PFSK-1 (cell line): ENCODE measurements at regions not wholly inside any gene's neighbourhood (a gene's known extent, or its start where the extent isn't known, plus 50 kb on each side); places are given as distances from the start of the nearest gene placed in this dataset.

Experiments
- POLR2AphosphoS5 ChIP-seq: IDR thresholded peaks from 2 replicates; pipeline ENCODE4 v1.6.1; 2012; ENCODE audit warnings: low read depth, mild to moderate bottlenecking, control low read depth, low read length, moderate library complexity
- SIN3A ChIP-seq: IDR thresholded peaks from 2 replicates; pipeline ENCODE4 v1.6.1; 2012; ENCODE audit warnings: mild to moderate bottlenecking, low read length, moderate library complexity, borderline replicate concordance; ENCODE audit not compliant: insufficient read depth
- TAF1 ChIP-seq: IDR thresholded peaks from 2 replicates; pipeline ENCODE4 v1.6.1; 2012; ENCODE audit warnings: low read length, control low read depth, borderline replicate concordance; ENCODE audit not compliant: insufficient read depth
- TF ChIP-seq, protein P1 (sequence below), 2 experiments: IDR thresholded peaks; 2 replicates each; pipeline versions ENCODE4 v1.6.1 to v1.8.0; 2011 to 2012; ENCODE audit warnings: low read depth in 2 of 2, low read length in 2 of 2, control low read depth in 1 of 2, inconsistent platforms in 1 of 2, mild to moderate bottlenecking in 1 of 2, moderate library complexity in 1 of 2; ENCODE audit not compliant: insufficient read depth in 1 of 2

DNA sequence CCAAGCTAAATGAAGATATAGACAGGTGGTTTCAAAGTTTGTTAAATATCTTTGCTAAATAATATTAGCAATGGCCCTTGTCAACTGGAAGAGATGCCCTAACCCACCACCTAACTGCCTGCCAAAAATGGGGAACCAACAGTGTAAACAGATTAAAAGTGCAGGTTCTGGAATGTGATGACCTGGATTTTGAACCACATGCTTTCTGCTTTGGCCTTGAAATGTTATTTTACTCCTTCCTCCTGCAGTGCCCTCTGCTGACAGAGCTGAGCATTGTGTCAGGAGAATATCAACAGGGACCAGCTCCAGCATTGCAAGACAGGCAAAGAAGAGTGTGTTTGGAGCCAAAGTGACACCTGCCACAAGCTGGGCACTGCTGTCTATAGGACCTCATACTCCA lies 226.6 kb downstream of the MYLK4 start:
- TF ChIP-seq SIN3A, result no peak
- TF ChIP-seq POLR2AphosphoS5, result no peak
- TF ChIP-seq TAF1, result no peak
- TF ChIP-seq, protein P1, sequence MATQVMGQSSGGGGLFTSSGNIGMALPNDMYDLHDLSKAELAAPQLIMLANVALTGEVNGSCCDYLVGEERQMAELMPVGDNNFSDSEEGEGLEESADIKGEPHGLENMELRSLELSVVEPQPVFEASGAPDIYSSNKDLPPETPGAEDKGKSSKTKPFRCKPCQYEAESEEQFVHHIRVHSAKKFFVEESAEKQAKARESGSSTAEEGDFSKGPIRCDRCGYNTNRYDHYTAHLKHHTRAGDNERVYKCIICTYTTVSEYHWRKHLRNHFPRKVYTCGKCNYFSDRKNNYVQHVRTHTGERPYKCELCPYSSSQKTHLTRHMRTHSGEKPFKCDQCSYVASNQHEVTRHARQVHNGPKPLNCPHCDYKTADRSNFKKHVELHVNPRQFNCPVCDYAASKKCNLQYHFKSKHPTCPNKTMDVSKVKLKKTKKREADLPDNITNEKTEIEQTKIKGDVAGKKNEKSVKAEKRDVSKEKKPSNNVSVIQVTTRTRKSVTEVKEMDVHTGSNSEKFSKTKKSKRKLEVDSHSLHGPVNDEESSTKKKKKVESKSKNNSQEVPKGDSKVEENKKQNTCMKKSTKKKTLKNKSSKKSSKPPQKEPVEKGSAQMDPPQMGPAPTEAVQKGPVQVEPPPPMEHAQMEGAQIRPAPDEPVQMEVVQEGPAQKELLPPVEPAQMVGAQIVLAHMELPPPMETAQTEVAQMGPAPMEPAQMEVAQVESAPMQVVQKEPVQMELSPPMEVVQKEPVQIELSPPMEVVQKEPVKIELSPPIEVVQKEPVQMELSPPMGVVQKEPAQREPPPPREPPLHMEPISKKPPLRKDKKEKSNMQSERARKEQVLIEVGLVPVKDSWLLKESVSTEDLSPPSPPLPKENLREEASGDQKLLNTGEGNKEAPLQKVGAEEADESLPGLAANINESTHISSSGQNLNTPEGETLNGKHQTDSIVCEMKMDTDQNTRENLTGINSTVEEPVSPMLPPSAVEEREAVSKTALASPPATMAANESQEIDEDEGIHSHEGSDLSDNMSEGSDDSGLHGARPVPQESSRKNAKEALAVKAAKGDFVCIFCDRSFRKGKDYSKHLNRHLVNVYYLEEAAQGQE (IDR thresholded peaks at IDR 0.05; ENCODE audit: insufficient read depth in 1 of 2, low read depth in 2 of 2, low read length in 2 of 2), result no peak
